ENCODE measurements at regions not wholly inside any gene's neighbourhood (a gene's known extent, or its start where the extent isn't known, plus 50 kb on each side); places are given as distances from the start of the nearest gene placed in this dataset.
"Not testable (repeated sequence)": the region's sequence is repeated elsewhere in the genome, so short reads cannot be mapped to it uniquely, and the experiment has no call there.

GRCh38 chr5:63029891-63030290, 451.3 kb downstream of the LRRC70 start:
- DNase-seq (no peak), ATAC-seq (no peak)
- H3K4me3 Mint-ChIP-seq = no peak overlapping the region
- H3K4me1 Mint-ChIP-seq = no peaks in the 10 kb centered on the region
- H3K27me3 Mint-ChIP-seq = no peaks in the 10 kb centered on the region
- peaks cover 8 to 27% of the 10 kb centered on the region in 2 donors for H3K9me3 Mint-ChIP-seq
- H3K27ac Mint-ChIP-seq = no peak overlapping the region

GRCh38 chr5:63025679-63026078, 447.1 kb downstream of the LRRC70 start:
- ATAC-seq (no peak), DNase-seq (no peak)
- no peaks in the 10 kb centered on the region for H3K4me1 Mint-ChIP-seq
- no peaks in the 10 kb centered on the region for H3K27me3 Mint-ChIP-seq
- peaks cover 0 to 5% of the 10 kb centered on the region in 2 donors for H3K9me3 Mint-ChIP-seq
- H3K4me3 Mint-ChIP-seq = no peak overlapping the region
- H3K27ac Mint-ChIP-seq = no peak overlapping the region

GRCh38 chr5:63022403-63022802, 443.8 kb downstream of the LRRC70 start:
- Mint-ChIP-seq H3K9me3 (peaks cover 0 to 5% of the 10 kb centered on the region in 2 donors), H3K27ac (no peak overlapping the region), H3K4me1 (no peaks in the 10 kb centered on the region), H3K4me3 (no peak overlapping the region), H3K27me3 (no peaks in the 10 kb centered on the region)
- DNase-seq (no peak), ATAC-seq (no peak)

GRCh38 chr5:63011158-63011557, 432.5 kb downstream of the LRRC70 start:
- H3K4me3 Mint-ChIP-seq = no peak overlapping the region
- H3K27ac Mint-ChIP-seq = no peak overlapping the region
- peaks cover 4 to 40% of the 10 kb centered on the region in 2 donors for H3K9me3 Mint-ChIP-seq
- no peaks in the 10 kb centered on the region for H3K4me1 Mint-ChIP-seq
- no peaks in the 10 kb centered on the region for H3K27me3 Mint-ChIP-seq
- no peak for DNase-seq
- ATAC-seq = no peak

- H3K27ac Mint-ChIP-seq = no peak overlapping the region
- no peak overlapping the region for H3K4me3 Mint-ChIP-seq
- peaks cover 4 to 33% of the 10 kb centered on the region in 2 donors for H3K9me3 Mint-ChIP-seq
- no peaks in the 10 kb centered on the region for H3K4me1 Mint-ChIP-seq
- ATAC-seq = no peak
- no peaks in the 10 kb centered on the region for H3K27me3 Mint-ChIP-seq
- DNase-seq = no peak
Observed at GRCh38 chr5:63008195-63008594, 429.6 kb downstream of the LRRC70 start.

GRCh38 chr5:62994842-62995241, 416.2 kb downstream of the LRRC70 start:
- not testable (repeated sequence) for H3K4me1 Mint-ChIP-seq, ATAC-seq, H3K27ac Mint-ChIP-seq, H3K27me3 Mint-ChIP-seq, H3K4me3 Mint-ChIP-seq, DNase-seq
- H3K9me3 Mint-ChIP-seq = peaks cover 23 to 41% of the 10 kb centered on the region in 2 donors

- Mint-ChIP-seq H3K27ac (no peak overlapping the region), H3K9me3 (peaks cover 21 to 39% of the 10 kb centered on the region in 2 donors), H3K4me1 (no peaks in the 10 kb centered on the region), H3K27me3 (no peaks in the 10 kb centered on the region), H3K4me3 (no peak overlapping the region)
- ATAC-seq = no peak
- DNase-seq = no peak
Observed at GRCh38 chr5:62985749-62986148, 407.1 kb downstream of the LRRC70 start.

GRCh38 chr5:62982348-62982747, 403.7 kb downstream of the LRRC70 start:
- Mint-ChIP-seq H3K4me3 (no peak overlapping the region), H3K27me3 (no peaks in the 10 kb centered on the region), H3K4me1 (no peaks in the 10 kb centered on the region), H3K27ac (no peak overlapping the region), H3K9me3 (peaks cover 16 to 30% of the 10 kb centered on the region in 2 donors)
- no peak for ATAC-seq
- DNase-seq = no peak

GRCh38 chr5:62980884-62981283, 402.3 kb downstream of the LRRC70 start:
- H3K27me3 Mint-ChIP-seq = no peaks in the 10 kb centered on the region
- peaks cover 7 to 16% of the 10 kb centered on the region in 2 donors for H3K9me3 Mint-ChIP-seq
- no peak overlapping the region for H3K27ac Mint-ChIP-seq
- no peak overlapping the region for H3K4me3 Mint-ChIP-seq
- H3K4me1 Mint-ChIP-seq = no peaks in the 10 kb centered on the region
- ATAC-seq (no peak), DNase-seq (no peak)

GRCh38 chr5:62979472-62979871, 400.9 kb downstream of the LRRC70 start:
- H3K27me3 Mint-ChIP-seq = no peaks in the 10 kb centered on the region
- no peaks in the 10 kb centered on the region for H3K4me1 Mint-ChIP-seq
- DNase-seq (no peak), ATAC-seq (no peak)
- peaks cover 0 to 7% of the 10 kb centered on the region in 2 donors for H3K9me3 Mint-ChIP-seq
- H3K4me3 Mint-ChIP-seq = no peak overlapping the region
- no peak overlapping the region for H3K27ac Mint-ChIP-seq

GRCh38 chr5:62977661-62978060, 399.0 kb downstream of the LRRC70 start:
- H3K27ac Mint-ChIP-seq = no peak overlapping the region
- no peak for DNase-seq
- H3K4me1 Mint-ChIP-seq = no peaks in the 10 kb centered on the region
- ATAC-seq = no peak
- H3K9me3 Mint-ChIP-seq = peaks cover 0 to 6% of the 10 kb centered on the region in 2 donors
- H3K4me3 Mint-ChIP-seq = no peak overlapping the region
- no peaks in the 10 kb centered on the region for H3K27me3 Mint-ChIP-seq

GRCh38 chr5:62974623-62975022, 396.0 kb downstream of the LRRC70 start:
- no peak overlapping the region for H3K4me3 Mint-ChIP-seq
- no peaks in the 10 kb centered on the region for H3K4me1 Mint-ChIP-seq
- ATAC-seq (no peak), DNase-seq (no peak)
- no peaks in the 10 kb centered on the region for H3K27me3 Mint-ChIP-seq
- no peak overlapping the region for H3K27ac Mint-ChIP-seq
- peaks cover 0 to 8% of the 10 kb centered on the region in 2 donors for H3K9me3 Mint-ChIP-seq

- Mint-ChIP-seq H3K27ac (no peak overlapping the region), H3K4me3 (no peak overlapping the region), H3K27me3 (no peaks in the 10 kb centered on the region), H3K9me3 (peaks cover 5 to 22% of the 10 kb centered on the region in 2 donors), H3K4me1 (no peaks in the 10 kb centered on the region)
- DNase-seq = no peak
- no peak for ATAC-seq
Observed at GRCh38 chr5:62969409-62970120, 390.9 kb downstream of the LRRC70 start.

GRCh38 chr5:62964428-62964827, 385.8 kb downstream of the LRRC70 start:
- Mint-ChIP-seq H3K9me3 (peaks cover 13 to 55% of the 10 kb centered on the region in 2 donors), H3K27me3 (no peaks in the 10 kb centered on the region)

GRCh38 chr5:62960781-62961180, 382.2 kb downstream of the LRRC70 start:
- ATAC-seq (no peak), DNase-seq (no peak)
- Mint-ChIP-seq H3K27me3 (no peaks in the 10 kb centered on the region), H3K4me3 (no peak overlapping the region), H3K9me3 (peaks cover 13 to 53% of the 10 kb centered on the region in 2 donors), H3K27ac (no peak overlapping the region), H3K4me1 (no peaks in the 10 kb centered on the region)

More at GRCh38 chr5:62964428-62964827, 385.8 kb downstream of the LRRC70 start:
- no peaks in the 10 kb centered on the region for H3K4me1 Mint-ChIP-seq
- H3K4me3 Mint-ChIP-seq = no peak overlapping the region
- DNase-seq (no peak), ATAC-seq (no peak)
- H3K27ac Mint-ChIP-seq = no peak overlapping the region

- H3K27me3 Mint-ChIP-seq = no peaks in the 10 kb centered on the region
- DNase-seq (no peak), ATAC-seq (no peak)
- H3K27ac Mint-ChIP-seq = no peak overlapping the region
- no peak overlapping the region for H3K4me3 Mint-ChIP-seq
- no peaks in the 10 kb centered on the region for H3K4me1 Mint-ChIP-seq
- peaks cover under 1 to 21% of the 10 kb centered on the region in 2 donors for H3K9me3 Mint-ChIP-seq
Observed at GRCh38 chr5:62956597-62956996, 378.0 kb downstream of the LRRC70 start.

GRCh38 chr5:62954578-62954977, 376.0 kb downstream of the LRRC70 start:
- H3K9me3 Mint-ChIP-seq = peaks cover 0 to 7% of the 10 kb centered on the region in 2 donors
- H3K4me1 Mint-ChIP-seq = no peaks in the 10 kb centered on the region
- H3K4me3 Mint-ChIP-seq = no peak overlapping the region
- ATAC-seq (no peak), DNase-seq (no peak)
- H3K27ac Mint-ChIP-seq = no peak overlapping the region
- H3K27me3 Mint-ChIP-seq = no peaks in the 10 kb centered on the region

All from stimulated activated naive CD8-positive, alpha-beta T cell treated with anti-CD3 and anti-CD28 coated beads, Interleukin-15, amount 100 ng/mL, for 72 hours (primary cell).